ENCODE measurements at regions not wholly inside any gene's neighbourhood (a gene's known extent, or its start where the extent isn't known, plus 50 kb on each side); places are given as distances from the start of the nearest gene placed in this dataset.
"Not testable (repeated sequence)": the region's sequence is repeated elsewhere in the genome, so short reads cannot be mapped to it uniquely, and the experiment has no call there.

GRCh38 chrX:78603908-78604307 is 55.2 kb downstream of the RTL3 start:
- no peak for DNase-seq

GRCh38 chrX:78595901-78596502 is 63.1 kb downstream of the RTL3 start:
- no peak for DNase-seq

GRCh38 chrX:78593701-78594100 is 65.4 kb downstream of the RTL3 start:
- DNase-seq: no peak

- DNase-seq: no peak
These were observed 67.1 kb downstream of the RTL3 start for GRCh38 chrX:78592030-78592429.

GRCh38 chrX:78574306-78574705 is 84.8 kb downstream of the RTL3 start:
- no peak for DNase-seq

- DNase-seq: no peak
These were observed 85.5 kb downstream of the RTL3 start for GRCh38 chrX:78573630-78574029.

- DNase-seq: no peak
These were observed 87.3 kb downstream of the RTL3 start for GRCh38 chrX:78571849-78572248.

GRCh38 chrX:78555401-78555980 is 103.6 kb downstream of the RTL3 start:
- DNase-seq: no peak

GRCh38 chrX:78552628-78553027 is 106.5 kb downstream of the RTL3 start:
- not testable (repeated sequence) for DNase-seq

GRCh38 chrX:78548012-78548411 is 111.1 kb downstream of the RTL3 start:
- DNase-seq: no peak

GRCh38 chrX:78545233-78545632 is 113.9 kb downstream of the RTL3 start:
- DNase-seq: no peak

GRCh38 chrX:78543281-78543680 is 115.8 kb downstream of the RTL3 start:
- no peak for DNase-seq

- DNase-seq: no peak
These were observed 119.0 kb downstream of the RTL3 start for GRCh38 chrX:78540171-78540570.

GRCh38 chrX:78534221-78534620 is 124.9 kb downstream of the RTL3 start:
- no peak for DNase-seq

- DNase-seq: no peak
These were observed 126.8 kb downstream of the RTL3 start for GRCh38 chrX:78532363-78532762.

GRCh38 chrX:78527818-78528217 is 131.3 kb downstream of the RTL3 start:
- DNase-seq: no peak

- DNase-seq: peak; percentile 24
These were observed 131.9 kb downstream of the RTL3 start for GRCh38 chrX:78527263-78527662.

GRCh38 chrX:78522601-78523000 is 136.5 kb downstream of the RTL3 start:
- no peak for DNase-seq

- peak; percentile 66 for DNase-seq
These were observed 142.0 kb downstream of the RTL3 start for GRCh38 chrX:78517124-78517523.

- no peak for DNase-seq
These were observed 144.3 kb downstream of the RTL3 start for GRCh38 chrX:78514852-78515251.

- DNase-seq: no peak
These were observed 145.0 kb downstream of the RTL3 start for GRCh38 chrX:78513971-78514738.

GRCh38 chrX:78506248-78506647 is 152.9 kb downstream of the RTL3 start:
- DNase-seq: no peak

- no peak for DNase-seq
These were observed 162.6 kb downstream of the RTL3 start for GRCh38 chrX:78496483-78496882.

- DNase-seq: no peak
These were observed 165.8 kb upstream of the CYSLTR1 start for GRCh38 chrX:78493180-78493579.
